Thyroid gland (tissue), 4 donors: ENCODE measurements at regions not wholly inside any gene's neighbourhood (a gene's known extent, or its start where the extent isn't known, plus 50 kb on each side); places are given as distances from the start of the nearest gene placed in this dataset.
"Not testable (repeated sequence)": the region's sequence is repeated elsewhere in the genome, so short reads cannot be mapped to it uniquely, and the experiment has no call there.

Experiments
- DNase-seq, 2 donors: peaks; one replicate each; pipeline ENCODE4 v3.0.0-alpha.2; 2019
- H3K27ac ChIP-seq, 3 donors: fragments of 200-600 bp; sonication (generic); 1 replicate in 2 of 3; 2 replicates in 1 of 3; pipeline ENCODE4 v1.5.1; 2016 to 2019; ENCODE audit warnings: mild to moderate bottlenecking in 1 of 3, moderate library complexity in 1 of 3
- H3K27me3 ChIP-seq: fragments of 200-600 bp; sonication (generic); one replicate; pipeline ENCODE4 v1.5.1; 2019
- H3K36me3 ChIP-seq, 2 donors: fragments of 200-600 bp; sonication (generic); one replicate each; pipeline ENCODE4 v1.5.1; 2016 to 2019
- H3K4me1 ChIP-seq, 2 donors: fragments of 200-600 bp; sonication (generic); one replicate each; pipeline ENCODE4 v1.5.1; 2017 to 2019
- H3K4me3 ChIP-seq, 3 donors: fragments of 200-600 bp; sonication (generic); replicated peaks in 1 of 3; 1 replicate in 2 of 3; 2 replicates in 1 of 3; pipeline ENCODE4 v1.5.1; 2016; ENCODE audit warnings: mild to moderate bottlenecking in 1 of 3
- H3K9me3 ChIP-seq: fragments of 200-600 bp; sonication (generic); one replicate; pipeline ENCODE4 v1.5.1; 2017
- POLR2A ChIP-seq, 2 donors: fragments of 450-650 bp; IDR thresholded peaks; one replicate each; pipeline ENCODE4 v1.6.1; 2017; ENCODE audit warnings: antibody characterized with exemption in 2 of 2, mild to moderate bottlenecking in 2 of 2, moderate library complexity in 1 of 2
- WGBS, 2 donors: methylation state at CpG; one replicate each; pipeline ENCODE4 v1.1.5; 2017; 5-methylcytosine and 5-hydroxymethylcytosine counted together
- intact Hi-C: fragments of 100-400 bp; cut with DNase I; formaldehyde crosslinking; loops from one replicate; pipeline ENCODE4 v1.15.1; 2023
- TF ChIP-seq, protein P1 (sequence below), 6 experiments: fragments of 200-600 bp in 3 of 6; fragments of 450-650 bp in 3 of 6; sonication (generic) in 3 of 6; IDR thresholded peaks; one replicate each; pipeline ENCODE4 v1.5.1; 2016 to 2019; ENCODE audit warnings: antibody characterized with exemption in 6 of 6, mild to moderate bottlenecking in 2 of 6, inconsistent platforms in 1 of 6, moderate library complexity in 1 of 6

DNA sequence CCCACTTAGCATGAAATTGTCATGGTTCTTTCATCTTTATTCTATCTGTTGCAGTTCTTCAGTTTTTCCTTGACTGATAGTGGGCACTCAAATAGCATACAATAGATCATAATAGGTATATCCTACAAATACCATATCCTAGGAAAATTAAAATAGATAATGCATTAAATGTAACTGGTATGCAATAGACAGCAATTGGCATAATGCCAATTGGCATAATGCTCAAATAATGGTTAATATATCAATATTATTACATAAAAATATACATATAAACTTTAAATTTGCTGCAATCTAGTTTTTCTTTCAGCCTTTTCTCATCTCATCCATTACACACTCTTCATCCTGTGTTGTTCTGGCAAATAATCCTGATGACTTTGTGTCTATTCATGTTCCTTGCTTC is 814.6 kb upstream of the TMPRSS15 start:
- Histone ChIP-seq H3K9me3 (no peaks in the 10 kb centered on the region), H3K27ac (no peak overlapping the region), H3K27me3 (no peaks in the 10 kb centered on the region), H3K4me3 (no peak overlapping the region), H3K36me3 (no peaks in the 10 kb centered on the region), H3K4me1 (no peaks in the 10 kb centered on the region)
- DNase-seq: no peak
- TF ChIP-seq, protein P1, sequence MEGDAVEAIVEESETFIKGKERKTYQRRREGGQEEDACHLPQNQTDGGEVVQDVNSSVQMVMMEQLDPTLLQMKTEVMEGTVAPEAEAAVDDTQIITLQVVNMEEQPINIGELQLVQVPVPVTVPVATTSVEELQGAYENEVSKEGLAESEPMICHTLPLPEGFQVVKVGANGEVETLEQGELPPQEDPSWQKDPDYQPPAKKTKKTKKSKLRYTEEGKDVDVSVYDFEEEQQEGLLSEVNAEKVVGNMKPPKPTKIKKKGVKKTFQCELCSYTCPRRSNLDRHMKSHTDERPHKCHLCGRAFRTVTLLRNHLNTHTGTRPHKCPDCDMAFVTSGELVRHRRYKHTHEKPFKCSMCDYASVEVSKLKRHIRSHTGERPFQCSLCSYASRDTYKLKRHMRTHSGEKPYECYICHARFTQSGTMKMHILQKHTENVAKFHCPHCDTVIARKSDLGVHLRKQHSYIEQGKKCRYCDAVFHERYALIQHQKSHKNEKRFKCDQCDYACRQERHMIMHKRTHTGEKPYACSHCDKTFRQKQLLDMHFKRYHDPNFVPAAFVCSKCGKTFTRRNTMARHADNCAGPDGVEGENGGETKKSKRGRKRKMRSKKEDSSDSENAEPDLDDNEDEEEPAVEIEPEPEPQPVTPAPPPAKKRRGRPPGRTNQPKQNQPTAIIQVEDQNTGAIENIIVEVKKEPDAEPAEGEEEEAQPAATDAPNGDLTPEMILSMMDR (IDR thresholded peaks at IDR 0.05): no peak
- TF ChIP-seq POLR2A (IDR thresholded peaks at IDR 0.05): no peak
- intact Hi-C loops: no loop called here

DNA sequence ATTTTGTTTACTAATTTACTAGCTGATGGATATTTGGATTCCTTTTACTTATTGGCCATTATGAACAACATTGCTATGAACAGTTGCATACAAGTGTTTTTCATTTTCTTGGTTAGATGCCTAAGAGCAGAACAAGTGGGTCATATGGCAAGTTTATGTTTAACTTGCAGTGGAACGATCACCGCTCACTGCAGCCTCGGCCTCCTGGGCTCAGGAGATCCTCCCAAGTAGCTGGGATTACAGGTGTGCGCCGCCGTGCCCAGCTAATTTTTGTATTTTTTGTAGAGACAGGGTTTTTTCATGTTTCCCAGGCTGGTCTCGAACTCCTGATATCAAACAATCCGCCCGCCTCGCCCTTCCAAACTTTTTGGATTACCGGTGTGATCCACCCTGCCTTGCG is 820.5 kb upstream of the TMPRSS15 start:
- H3K27me3 ChIP-seq: no peaks in the 10 kb centered on the region
- TF ChIP-seq POLR2A (IDR thresholded peaks at IDR 0.05): no peak
- TF ChIP-seq, protein P1 (IDR thresholded peaks at IDR 0.05): no peak
- no peaks in the 10 kb centered on the region for H3K36me3 ChIP-seq
- H3K4me1 ChIP-seq: no peaks in the 10 kb centered on the region
- no peak overlapping the region for H3K4me3 ChIP-seq
- H3K9me3 ChIP-seq: no peaks in the 10 kb centered on the region
- no peak overlapping the region for H3K27ac ChIP-seq
- no peak for DNase-seq
- intact Hi-C loops: no loop called here
- 89 to 90% methylated on average over 12 of the region's 12 CpGs for WGBS, 2 donors

DNA sequence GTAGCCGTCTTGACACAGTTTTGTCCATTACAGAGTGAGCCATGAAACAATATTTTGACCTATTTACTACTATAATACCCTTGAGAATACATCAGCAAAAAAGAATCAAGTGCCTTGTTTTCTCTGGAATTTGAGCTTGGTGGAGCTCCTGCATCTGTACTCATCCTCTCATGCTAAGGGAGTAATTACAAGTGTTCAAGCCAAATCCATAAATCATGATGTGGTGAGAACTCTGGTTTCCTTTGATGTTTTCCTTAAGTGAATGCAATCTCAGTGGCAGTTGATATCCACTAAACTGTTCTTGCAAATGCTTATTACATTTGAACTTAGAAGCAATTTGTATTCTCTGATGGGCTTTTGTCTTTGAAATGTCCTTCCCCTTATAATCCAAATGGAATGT is 824.6 kb upstream of the TMPRSS15 start:
- no peak for DNase-seq
- H3K4me1 ChIP-seq: no peaks in the 10 kb centered on the region
- no peak overlapping the region for H3K27ac ChIP-seq
- intact Hi-C loops: no loop called here
- H3K36me3 ChIP-seq: no peaks in the 10 kb centered on the region
- no peaks in the 10 kb centered on the region for H3K27me3 ChIP-seq
- no peak overlapping the region for H3K4me3 ChIP-seq
- no peaks in the 10 kb centered on the region for H3K9me3 ChIP-seq
- WGBS, 2 donors: 62 to 70% methylated on average over 1 of the region's 1 CpG
- TF ChIP-seq, protein P1 (IDR thresholded peaks at IDR 0.05): no peak
- no peak for TF ChIP-seq POLR2A (IDR thresholded peaks at IDR 0.05)

DNA sequence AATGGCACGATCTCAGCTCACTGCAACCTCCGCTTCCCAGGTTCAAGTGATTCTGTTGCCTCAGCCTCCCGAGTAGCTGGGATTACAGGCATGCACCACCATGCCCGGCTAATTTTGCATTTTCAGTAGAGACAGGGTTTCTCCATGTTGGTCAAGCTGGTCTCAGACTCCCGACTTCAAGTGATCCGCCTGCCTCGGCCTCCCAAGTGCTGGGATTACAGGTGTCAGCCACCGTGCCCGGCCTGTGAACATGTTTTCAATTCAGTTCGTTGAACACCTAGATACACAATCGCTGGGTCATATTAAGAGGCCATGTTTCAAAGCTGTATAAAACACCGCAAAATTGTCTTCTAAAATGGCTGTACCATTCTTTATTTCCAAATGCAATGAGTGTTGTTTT is 830.3 kb upstream of the TMPRSS15 start:
- H3K36me3 ChIP-seq, H3K27ac ChIP-seq, H3K4me1 ChIP-seq, H3K9me3 ChIP-seq, DNase-seq, intact Hi-C loops, H3K27me3 ChIP-seq, H3K4me3 ChIP-seq: not testable (repeated sequence)
- 90% methylated on average over 12 of the region's 12 CpGs for WGBS, 2 donors

DNA sequence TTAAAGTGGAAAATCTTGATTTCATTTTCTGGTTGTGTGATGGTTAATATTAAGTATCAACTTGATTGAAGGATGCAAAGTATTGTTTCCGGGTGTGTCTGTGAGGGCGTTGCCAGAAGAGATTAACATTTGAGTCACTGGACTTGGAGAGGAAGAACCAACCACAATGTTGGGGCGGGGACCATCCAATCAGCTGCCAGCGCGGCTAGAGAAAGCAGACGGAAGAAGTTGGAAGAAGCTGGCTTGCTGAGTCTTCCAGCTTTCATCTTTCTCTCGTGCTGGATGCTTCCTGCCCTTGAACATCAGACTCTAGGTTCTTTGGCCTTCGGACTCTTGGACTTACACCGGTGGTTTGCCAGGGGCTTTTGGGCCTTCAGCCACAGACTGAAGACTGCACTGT is 832.6 kb upstream of the TMPRSS15 start:
- no peaks in the 10 kb centered on the region for H3K4me1 ChIP-seq
- no peaks in the 10 kb centered on the region for H3K27me3 ChIP-seq
- no peak for DNase-seq
- H3K9me3 ChIP-seq: no peaks in the 10 kb centered on the region
- no peak overlapping the region for H3K27ac ChIP-seq
- no peak overlapping the region for H3K4me3 ChIP-seq
- intact Hi-C loops: no loop called here
- TF ChIP-seq, protein P1 (IDR thresholded peaks at IDR 0.05): no peak
- no peak for TF ChIP-seq POLR2A (IDR thresholded peaks at IDR 0.05)
- 88 to 95% methylated on average over 9 of the region's 9 CpGs for WGBS, 2 donors
- no peaks in the 10 kb centered on the region for H3K36me3 ChIP-seq

DNA sequence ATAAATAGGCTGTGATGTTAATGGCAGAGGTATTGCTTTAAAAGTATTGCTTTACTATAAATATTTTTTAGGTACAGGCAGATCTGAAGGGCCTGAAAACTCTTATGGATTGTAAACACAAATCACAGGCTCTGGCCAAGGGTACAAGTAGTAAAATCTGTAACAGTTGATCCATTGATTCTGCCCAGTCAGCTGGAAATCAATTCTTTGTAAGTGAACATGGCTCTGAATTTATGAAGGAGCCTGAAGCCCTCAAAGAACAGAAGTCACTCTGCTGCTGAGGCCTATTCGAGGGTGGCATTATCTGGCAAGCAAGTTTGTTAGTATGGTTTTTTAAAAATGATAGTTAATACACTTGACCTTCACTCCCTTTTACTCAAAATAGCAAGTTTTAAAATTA is 834.0 kb upstream of the TMPRSS15 start:
- no peaks in the 10 kb centered on the region for H3K4me1 ChIP-seq
- H3K4me3 ChIP-seq: no peak overlapping the region
- no peak for TF ChIP-seq POLR2A (IDR thresholded peaks at IDR 0.05)
- no peak for DNase-seq
- 45 to 57% methylated on average over 1 of the region's 1 CpG for WGBS, 2 donors
- H3K9me3 ChIP-seq: no peaks in the 10 kb centered on the region
- no peaks in the 10 kb centered on the region for H3K27me3 ChIP-seq
- no peaks in the 10 kb centered on the region for H3K36me3 ChIP-seq
- intact Hi-C loops: no loop called here
- no peak overlapping the region for H3K27ac ChIP-seq
